BE2C (cell line): ENCODE measurements at regions not wholly inside any gene's neighbourhood (a gene's known extent, or its start where the extent isn't known, plus 50 kb on each side); places are given as distances from the start of the nearest gene placed in this dataset.

Experiments
- DNase-seq: peaks from one replicate; pipeline ENCODE4 v3.0.0-alpha.2; 2020
- H3K27me3 ChIP-seq: fragments of 250-450 bp; sonication (Bioruptor Pico); 2 replicates; pipeline ENCODE4 v1.5.1; 2020; ENCODE audit warnings: mild to moderate bottlenecking
- H3K36me3 ChIP-seq: fragments of 250-450 bp; sonication (Bioruptor Pico); 2 replicates; pipeline ENCODE4 v1.5.1; 2020; ENCODE audit warnings: mild to moderate bottlenecking
- H3K4me1 ChIP-seq: fragments of 250-450 bp; sonication (Bioruptor Pico); 2 replicates; pipeline ENCODE4 v1.5.1; 2020
- H3K4me3 ChIP-seq: 2 replicates; pipeline ENCODE4 v1.5.1; 2011; ENCODE audit warnings: low read depth, low read length
- H3K9me3 ChIP-seq: fragments of 250-450 bp; sonication (Bioruptor Pico); 2 replicates; pipeline ENCODE4 v1.5.1; 2020
- TF ChIP-seq, protein P1 (sequence below): IDR thresholded peaks from 2 replicates; pipeline ENCODE4 v1.5.1; 2012; ENCODE audit warnings: mild to moderate bottlenecking, low read depth, low read length

DNA sequence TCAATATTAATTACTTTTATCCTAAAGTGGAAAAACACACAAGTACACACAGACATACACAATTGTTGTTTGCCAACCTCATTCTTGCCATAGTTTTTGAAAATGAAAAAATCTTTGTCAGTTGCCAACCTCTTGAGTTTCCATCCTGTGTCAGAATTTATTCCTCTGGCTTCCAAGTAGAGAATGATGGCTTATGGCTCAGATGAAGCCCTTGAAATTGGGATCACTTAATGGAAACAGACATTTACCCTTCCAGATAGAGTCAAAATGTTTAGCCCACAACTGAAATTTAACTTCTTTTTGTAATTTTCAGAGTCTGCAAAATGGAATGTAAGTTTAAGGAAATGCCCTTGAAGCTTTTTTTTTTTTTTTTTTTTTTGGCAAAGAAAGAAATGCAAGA lies 321.6 kb upstream of the TNP1 start:
- no peaks in the 10 kb centered on the region for H3K36me3 ChIP-seq
- H3K9me3 ChIP-seq = no peaks in the 10 kb centered on the region
- DNase-seq = no peak
- no peaks in the 10 kb centered on the region for H3K27me3 ChIP-seq
- no peak overlapping the region for H3K4me3 ChIP-seq
- H3K4me1 ChIP-seq = no peaks in the 10 kb centered on the region; the same call in 1 of the 2 replicates
- TF ChIP-seq, protein P1, sequence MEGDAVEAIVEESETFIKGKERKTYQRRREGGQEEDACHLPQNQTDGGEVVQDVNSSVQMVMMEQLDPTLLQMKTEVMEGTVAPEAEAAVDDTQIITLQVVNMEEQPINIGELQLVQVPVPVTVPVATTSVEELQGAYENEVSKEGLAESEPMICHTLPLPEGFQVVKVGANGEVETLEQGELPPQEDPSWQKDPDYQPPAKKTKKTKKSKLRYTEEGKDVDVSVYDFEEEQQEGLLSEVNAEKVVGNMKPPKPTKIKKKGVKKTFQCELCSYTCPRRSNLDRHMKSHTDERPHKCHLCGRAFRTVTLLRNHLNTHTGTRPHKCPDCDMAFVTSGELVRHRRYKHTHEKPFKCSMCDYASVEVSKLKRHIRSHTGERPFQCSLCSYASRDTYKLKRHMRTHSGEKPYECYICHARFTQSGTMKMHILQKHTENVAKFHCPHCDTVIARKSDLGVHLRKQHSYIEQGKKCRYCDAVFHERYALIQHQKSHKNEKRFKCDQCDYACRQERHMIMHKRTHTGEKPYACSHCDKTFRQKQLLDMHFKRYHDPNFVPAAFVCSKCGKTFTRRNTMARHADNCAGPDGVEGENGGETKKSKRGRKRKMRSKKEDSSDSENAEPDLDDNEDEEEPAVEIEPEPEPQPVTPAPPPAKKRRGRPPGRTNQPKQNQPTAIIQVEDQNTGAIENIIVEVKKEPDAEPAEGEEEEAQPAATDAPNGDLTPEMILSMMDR = no peak

- H3K4me3 ChIP-seq = no peak overlapping the region
- no peaks in the 10 kb centered on the region for H3K27me3 ChIP-seq
- TF ChIP-seq, protein P1 = no peak
- H3K9me3 ChIP-seq = no peaks in the 10 kb centered on the region
- H3K4me1 ChIP-seq = no peaks in the 10 kb centered on the region; the same call in 1 of the 2 replicates
- no peaks in the 10 kb centered on the region for H3K36me3 ChIP-seq
- DNase-seq = no peak
These were observed 320.0 kb upstream of the TNP1 start for GRCh38 chr2:217179854-217180253.

GRCh38 chr2:217178341-217178740 lies 318.5 kb upstream of the TNP1 start:
- TF ChIP-seq, protein P1 = no peak

GRCh38 chr2:217177720-217178119 lies 317.9 kb upstream of the TNP1 start:
- DNase-seq = no peak
- Histone ChIP-seq H3K4me1 (no peaks in the 10 kb centered on the region; the same call in 1 of the 2 replicates), H3K9me3 (no peaks in the 10 kb centered on the region), H3K27me3 (no peaks in the 10 kb centered on the region), H3K4me3 (no peak overlapping the region), H3K36me3 (no peaks in the 10 kb centered on the region)
- TF ChIP-seq, protein P1 = no peak

More at GRCh38 chr2:217178341-217178740, 318.5 kb upstream of the TNP1 start:
- no peaks in the 10 kb centered on the region; the same call in 1 of the 2 replicates for H3K4me1 ChIP-seq
- no peak for DNase-seq
- H3K27me3 ChIP-seq = no peaks in the 10 kb centered on the region
- no peaks in the 10 kb centered on the region for H3K36me3 ChIP-seq
- no peaks in the 10 kb centered on the region for H3K9me3 ChIP-seq
- H3K4me3 ChIP-seq = no peak overlapping the region

DNA sequence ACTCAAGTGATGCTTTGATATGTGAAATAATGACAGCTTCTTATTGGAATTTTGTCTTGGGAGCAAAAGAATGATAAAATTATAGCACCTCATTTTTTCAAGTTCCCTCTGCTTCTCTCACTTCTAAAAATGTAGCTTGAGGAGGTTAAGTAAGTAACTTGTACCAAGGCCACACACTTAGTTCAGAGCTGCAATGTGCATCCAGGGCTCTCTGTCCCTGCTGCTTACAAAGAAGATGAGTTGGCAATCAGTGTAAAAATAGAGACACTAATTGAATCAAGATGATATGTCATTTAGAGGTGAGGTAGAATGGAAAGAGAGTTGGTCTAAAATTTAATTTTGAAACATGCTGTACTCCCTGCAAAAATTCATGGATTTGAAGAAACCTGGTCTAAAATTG lies 312.0 kb upstream of the TNP1 start:
- H3K4me1 ChIP-seq = no peaks in the 10 kb centered on the region
- no peak for DNase-seq
- H3K27me3 ChIP-seq = no peaks in the 10 kb centered on the region
- TF ChIP-seq, protein P1 = no peak
- no peak overlapping the region for H3K4me3 ChIP-seq
- no peaks in the 10 kb centered on the region for H3K9me3 ChIP-seq
- no peaks in the 10 kb centered on the region for H3K36me3 ChIP-seq

DNA sequence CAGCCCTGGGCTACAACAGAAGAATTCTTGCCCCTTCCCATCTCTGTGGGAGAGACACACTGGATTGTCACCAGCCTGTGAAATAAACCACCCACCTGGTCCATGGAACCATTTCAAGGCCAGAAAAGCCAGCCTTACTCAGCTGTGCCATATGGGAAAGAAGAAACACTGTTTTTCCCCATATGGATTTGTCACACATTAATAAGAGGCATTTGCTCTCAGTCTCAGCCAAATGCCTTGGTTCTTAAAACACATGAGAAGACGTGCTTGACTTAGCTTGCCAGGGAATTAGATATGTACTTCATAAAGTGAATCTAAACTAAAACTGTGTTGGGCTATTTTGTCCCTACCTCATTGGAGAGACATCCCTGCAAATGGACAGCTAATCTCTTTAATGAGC lies 308.6 kb upstream of the TNP1 start:
- TF ChIP-seq, protein P1 = no peak
- DNase-seq = no peak
- no peaks in the 10 kb centered on the region for H3K27me3 ChIP-seq
- H3K4me3 ChIP-seq = no peak overlapping the region
- no peaks in the 10 kb centered on the region for H3K36me3 ChIP-seq
- no peaks in the 10 kb centered on the region for H3K9me3 ChIP-seq
- H3K4me1 ChIP-seq = peaks cover 5% of the 10 kb centered on the region
